ENCODE measurements at regions not wholly inside any gene's neighbourhood (a gene's known extent, or its start where the extent isn't known, plus 50 kb on each side); places are given as distances from the start of the nearest gene placed in this dataset.

GRCh38 chr3:117706037-117706436, 996.5 kb downstream of the TUSC7 start (continued):
- TF ChIP-seq, protein P1, sequence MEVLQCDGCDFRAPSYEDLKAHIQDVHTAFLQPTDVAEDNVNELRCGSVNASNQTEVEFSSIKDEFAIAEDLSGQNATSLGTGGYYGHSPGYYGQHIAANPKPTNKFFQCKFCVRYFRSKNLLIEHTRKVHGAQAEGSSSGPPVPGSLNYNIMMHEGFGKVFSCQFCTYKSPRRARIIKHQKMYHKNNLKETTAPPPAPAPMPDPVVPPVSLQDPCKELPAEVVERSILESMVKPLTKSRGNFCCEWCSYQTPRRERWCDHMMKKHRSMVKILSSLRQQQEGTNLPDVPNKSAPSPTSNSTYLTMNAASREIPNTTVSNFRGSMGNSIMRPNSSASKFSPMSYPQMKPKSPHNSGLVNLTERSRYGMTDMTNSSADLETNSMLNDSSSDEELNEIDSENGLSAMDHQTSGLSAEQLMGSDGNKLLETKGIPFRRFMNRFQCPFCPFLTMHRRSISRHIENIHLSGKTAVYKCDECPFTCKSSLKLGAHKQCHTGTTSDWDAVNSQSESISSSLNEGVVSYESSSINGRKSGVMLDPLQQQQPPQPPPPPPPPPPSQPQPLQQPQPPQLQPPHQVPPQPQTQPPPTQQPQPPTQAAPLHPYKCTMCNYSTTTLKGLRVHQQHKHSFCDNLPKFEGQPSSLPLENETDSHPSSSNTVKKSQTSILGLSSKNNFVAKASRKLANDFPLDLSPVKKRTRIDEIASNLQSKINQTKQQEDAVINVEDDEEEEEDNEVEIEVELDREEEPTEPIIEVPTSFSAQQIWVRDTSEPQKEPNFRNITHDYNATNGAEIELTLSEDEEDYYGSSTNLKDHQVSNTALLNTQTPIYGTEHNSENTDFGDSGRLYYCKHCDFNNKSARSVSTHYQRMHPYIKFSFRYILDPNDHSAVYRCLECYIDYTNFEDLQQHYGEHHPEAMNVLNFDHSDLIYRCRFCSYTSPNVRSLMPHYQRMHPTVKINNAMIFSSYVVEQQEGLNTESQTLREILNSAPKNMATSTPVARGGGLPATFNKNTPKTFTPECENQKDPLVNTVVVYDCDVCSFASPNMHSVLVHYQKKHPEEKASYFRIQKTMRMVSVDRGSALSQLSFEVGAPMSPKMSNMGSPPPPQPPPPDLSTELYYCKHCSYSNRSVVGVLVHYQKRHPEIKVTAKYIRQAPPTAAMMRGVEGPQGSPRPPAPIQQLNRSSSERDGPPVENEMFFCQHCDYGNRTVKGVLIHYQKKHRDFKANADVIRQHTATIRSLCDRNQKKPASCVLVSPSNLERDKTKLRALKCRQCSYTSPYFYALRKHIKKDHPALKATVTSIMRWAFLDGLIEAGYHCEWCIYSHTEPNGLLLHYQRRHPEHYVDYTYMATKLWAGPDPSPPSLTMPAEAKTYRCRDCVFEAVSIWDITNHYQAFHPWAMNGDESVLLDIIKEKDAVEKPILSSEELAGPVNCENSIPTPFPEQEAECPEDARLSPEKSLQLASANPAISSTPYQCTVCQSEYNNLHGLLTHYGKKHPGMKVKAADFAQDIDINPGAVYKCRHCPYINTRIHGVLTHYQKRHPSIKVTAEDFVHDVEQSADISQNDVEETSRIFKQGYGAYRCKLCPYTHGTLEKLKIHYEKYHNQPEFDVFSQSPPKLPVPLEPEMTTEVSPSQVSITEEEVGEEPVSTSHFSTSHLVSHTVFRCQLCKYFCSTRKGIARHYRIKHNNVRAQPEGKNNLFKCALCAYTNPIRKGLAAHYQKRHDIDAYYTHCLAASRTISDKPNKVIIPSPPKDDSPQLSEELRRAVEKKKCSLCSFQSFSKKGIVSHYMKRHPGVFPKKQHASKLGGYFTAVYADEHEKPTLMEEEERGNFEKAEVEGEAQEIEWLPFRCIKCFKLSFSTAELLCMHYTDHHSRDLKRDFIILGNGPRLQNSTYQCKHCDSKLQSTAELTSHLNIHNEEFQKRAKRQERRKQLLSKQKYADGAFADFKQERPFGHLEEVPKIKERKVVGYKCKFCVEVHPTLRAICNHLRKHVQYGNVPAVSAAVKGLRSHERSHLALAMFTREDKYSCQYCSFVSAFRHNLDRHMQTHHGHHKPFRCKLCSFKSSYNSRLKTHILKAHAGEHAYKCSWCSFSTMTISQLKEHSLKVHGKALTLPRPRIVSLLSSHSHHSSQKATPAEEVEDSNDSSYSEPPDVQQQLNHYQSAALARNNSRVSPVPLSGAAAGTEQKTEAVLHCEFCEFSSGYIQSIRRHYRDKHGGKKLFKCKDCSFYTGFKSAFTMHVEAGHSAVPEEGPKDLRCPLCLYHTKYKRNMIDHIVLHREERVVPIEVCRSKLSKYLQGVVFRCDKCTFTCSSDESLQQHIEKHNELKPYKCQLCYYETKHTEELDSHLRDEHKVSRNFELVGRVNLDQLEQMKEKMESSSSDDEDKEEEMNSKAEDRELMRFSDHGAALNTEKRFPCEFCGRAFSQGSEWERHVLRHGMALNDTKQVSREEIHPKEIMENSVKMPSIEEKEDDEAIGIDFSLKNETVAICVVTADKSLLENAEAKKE (CRISPR knock-in tag; IDR thresholded peaks at IDR 0.05) = no peak

GRCh38 chr3:117706756-117707155, 997.2 kb downstream of the TUSC7 start:
- no peak overlapping the region for H3K4me3 Mint-ChIP-seq
- no peaks in the 10 kb centered on the region for H3K36me3 ChIP-seq (ENCODE audit: insufficient read depth)
- no peaks in the 10 kb centered on the region for H3K79me2 ChIP-seq (replicated peaks; ENCODE audit: insufficient read depth)
- H3K36me3 Mint-ChIP-seq (ENCODE audit: low read depth) = no peaks in the 10 kb centered on the region
- H3K27ac ChIP-seq (ENCODE audit: low read depth) = no peak overlapping the region
- no peaks in the 10 kb centered on the region for H3K4me1 ChIP-seq (ENCODE audit: insufficient read depth)
- H3K9me2 ChIP-seq (ENCODE audit: insufficient read depth) = peaks cover 5% of the 10 kb centered on the region; the same call in 1 of the 2 replicates
- no peak overlapping the region for H3K27ac Mint-ChIP-seq
- H4K20me1 ChIP-seq (replicated peaks; ENCODE audit: insufficient read depth) = no peaks in the 10 kb centered on the region
- ATAC-seq (no peak), DNase-seq (ENCODE audit: low spot score) (no peak)
- H2AFZ ChIP-seq = no peak overlapping the region
- no peaks in the 10 kb centered on the region for H3K27me3 ChIP-seq (ENCODE audit: insufficient read depth)
- H3K9me3 Mint-ChIP-seq = no peaks in the 10 kb centered on the region
- H3F3A ChIP-seq (replicated peaks; ENCODE audit: low read depth) = no peaks in the 10 kb centered on the region
- H3K27me3 Mint-ChIP-seq (ENCODE audit: insufficient read depth, low read depth, poor library complexity) = no peaks in the 10 kb centered on the region
- H3K4me3 ChIP-seq = no peak overlapping the region
- H3K4me1 Mint-ChIP-seq = no peaks in the 10 kb centered on the region
- no peak overlapping the region for H3K4me2 ChIP-seq
- no peak for TF ChIP-seq REST (IDR thresholded peaks at IDR 0.05; ENCODE audit: unreplicated experiment)
- TF ChIP-seq, protein P1 (CRISPR knock-in tag; IDR thresholded peaks at IDR 0.05) = no peak
- no peak for TF ChIP-seq STAT1 (IDR thresholded peaks at IDR 0.05; ENCODE audit: unreplicated experiment)
- TF ChIP-seq EZH2 (IDR thresholded peaks at IDR 0.05; ENCODE audit: low read depth, unreplicated experiment) = no peak
- TF ChIP-seq CREB1 (CRISPR knock-in tag; IDR thresholded peaks at IDR 0.05; ENCODE audit: low read depth) = no peak
- no peak for TF ChIP-seq NANOG (IDR thresholded peaks at IDR 0.05; ENCODE audit: borderline replicate concordance)

Measured in GM23338 (cell line).